Activated T-helper 2 cell treated with anti-CD3 and anti-CD28 coated beads, Interferon-gamma antibody, Interleukin-2, Interleukin-4, amounts not matched to agents 10 μg/mL and 5 μg/mL and 100 μg/mL, durations not matched to agents 14 hours and 24 hours and 36 hours (primary cell): ENCODE measurements at regions not wholly inside any gene's neighbourhood (a gene's known extent, or its start where the extent isn't known, plus 50 kb on each side); places are given as distances from the start of the nearest gene placed in this dataset.

ENCODE experiments used
- DNase-seq: peaks from one replicate; pipeline ENCODE4 v3.0.0; 2021; ENCODE audit warnings: low spot score
- H3K27ac Mint-ChIP-seq: one replicate; pipeline ENCODE4 v1.8.0; 2021; ENCODE audit warnings: mixed read lengths
- H3K27me3 Mint-ChIP-seq: one replicate; pipeline ENCODE4 v1.8.0; 2021; ENCODE audit warnings: low read depth, mixed read lengths
- H3K36me3 Mint-ChIP-seq: one replicate; pipeline ENCODE4 v1.8.0; 2021; ENCODE audit warnings: low read depth, mixed read lengths
- H3K4me1 Mint-ChIP-seq: one replicate; pipeline ENCODE4 v1.8.0; 2021; ENCODE audit warnings: low read depth, mixed read lengths
- H3K4me3 Mint-ChIP-seq: one replicate; pipeline ENCODE4 v1.8.0; 2021; ENCODE audit warnings: low read depth, mild to moderate bottlenecking, moderate library complexity, mixed read lengths
- H3K9me3 Mint-ChIP-seq: one replicate; pipeline ENCODE4 v1.8.0; 2021; ENCODE audit warnings: mixed read lengths
- intact Hi-C: fragments of 100-400 bp; cut with micrococcal nuclease; formaldehyde crosslinking; loops from one replicate; pipeline ENCODE4 v1.15.1; 2023

GRCh38 chr5:24864244-24864643, 219.5 kb upstream of the CDH10 start:
- no peak for DNase-seq
- Mint-ChIP-seq H3K4me3 (no peak overlapping the region), H3K27me3 (no peaks in the 10 kb centered on the region), H3K36me3 (no peaks in the 10 kb centered on the region), H3K4me1 (no peaks in the 10 kb centered on the region), H3K9me3 (peaks cover 50% of the 10 kb centered on the region), H3K27ac (no peak overlapping the region)
- intact Hi-C loops, result no loop called here

GRCh38 chr5:24862117-24862516, 217.3 kb upstream of the CDH10 start:
- no peaks in the 10 kb centered on the region for H3K36me3 Mint-ChIP-seq

GRCh38 chr5:24855485-24855884, 210.7 kb upstream of the CDH10 start:
- no peaks in the 10 kb centered on the region for H3K4me1 Mint-ChIP-seq
- intact Hi-C loops, result no loop called here
- DNase-seq, result no peak
- H3K9me3 Mint-ChIP-seq, result peaks cover 36% of the 10 kb centered on the region
- no peaks in the 10 kb centered on the region for H3K36me3 Mint-ChIP-seq
- no peak overlapping the region for H3K4me3 Mint-ChIP-seq
- no peaks in the 10 kb centered on the region for H3K27me3 Mint-ChIP-seq
- no peak overlapping the region for H3K27ac Mint-ChIP-seq

More at GRCh38 chr5:24862117-24862516, 217.3 kb upstream of the CDH10 start:
- intact Hi-C loops, result no loop called here
- Mint-ChIP-seq H3K4me1 (no peaks in the 10 kb centered on the region), H3K4me3 (no peak overlapping the region), H3K9me3 (peaks cover 40% of the 10 kb centered on the region), H3K27ac (no peak overlapping the region), H3K27me3 (no peaks in the 10 kb centered on the region)
- no peak for DNase-seq

- intact Hi-C loops, result no loop called here
- no peak for DNase-seq
- Mint-ChIP-seq H3K36me3 (no peaks in the 10 kb centered on the region), H3K27me3 (no peaks in the 10 kb centered on the region), H3K27ac (no peak overlapping the region), H3K4me3 (no peak overlapping the region), H3K4me1 (no peaks in the 10 kb centered on the region), H3K9me3 (peaks cover 32% of the 10 kb centered on the region)
Measured at GRCh38 chr5:24854850-24855249, 210.1 kb upstream of the CDH10 start.

- H3K27me3 Mint-ChIP-seq, result no peaks in the 10 kb centered on the region
- no peak overlapping the region for H3K4me3 Mint-ChIP-seq
- peaks cover 27% of the 10 kb centered on the region for H3K9me3 Mint-ChIP-seq
- no peaks in the 10 kb centered on the region for H3K36me3 Mint-ChIP-seq
- DNase-seq, result no peak
- no peaks in the 10 kb centered on the region for H3K4me1 Mint-ChIP-seq
- no peak overlapping the region for H3K27ac Mint-ChIP-seq
- intact Hi-C loops, result no loop called here
Measured at GRCh38 chr5:24854350-24854749, 209.6 kb upstream of the CDH10 start.

- Mint-ChIP-seq H3K9me3 (peaks cover 45% of the 10 kb centered on the region), H3K4me1 (no peaks in the 10 kb centered on the region), H3K27me3 (no peaks in the 10 kb centered on the region), H3K27ac (no peak overlapping the region), H3K4me3 (no peak overlapping the region), H3K36me3 (no peaks in the 10 kb centered on the region)
- DNase-seq, result no peak
- intact Hi-C loops, result no loop called here
Measured at GRCh38 chr5:24850926-24851486, 206.2 kb upstream of the CDH10 start.

- Mint-ChIP-seq H3K4me3 (no peak overlapping the region), H3K27ac (no peak overlapping the region), H3K9me3 (peaks cover 40% of the 10 kb centered on the region), H3K36me3 (no peaks in the 10 kb centered on the region), H3K4me1 (no peaks in the 10 kb centered on the region), H3K27me3 (no peaks in the 10 kb centered on the region)
- DNase-seq, result no peak
- intact Hi-C loops, result no loop called here
Measured at GRCh38 chr5:24849210-24849609, 204.4 kb upstream of the CDH10 start.

- Mint-ChIP-seq H3K4me3 (no peak overlapping the region), H3K36me3 (no peaks in the 10 kb centered on the region), H3K4me1 (no peaks in the 10 kb centered on the region), H3K9me3 (peaks cover 40% of the 10 kb centered on the region), H3K27ac (no peak overlapping the region), H3K27me3 (no peaks in the 10 kb centered on the region)
- DNase-seq, result no peak
- intact Hi-C loops, result no loop called here
Measured at GRCh38 chr5:24831989-24832388, 187.2 kb upstream of the CDH10 start.

- Mint-ChIP-seq H3K27ac (no peak overlapping the region), H3K4me3 (no peak overlapping the region), H3K9me3 (peaks cover 56% of the 10 kb centered on the region), H3K4me1 (no peaks in the 10 kb centered on the region), H3K27me3 (no peaks in the 10 kb centered on the region), H3K36me3 (no peaks in the 10 kb centered on the region)
- no peak for DNase-seq
- intact Hi-C loops, result no loop called here
Measured at GRCh38 chr5:24823625-24824024, 178.8 kb upstream of the CDH10 start.

GRCh38 chr5:24819841-24820240, 175.1 kb upstream of the CDH10 start:
- no peak for DNase-seq
- H3K36me3 Mint-ChIP-seq, result no peaks in the 10 kb centered on the region
- peaks cover 59% of the 10 kb centered on the region for H3K9me3 Mint-ChIP-seq
- intact Hi-C loops, result no loop called here
- no peak overlapping the region for H3K27ac Mint-ChIP-seq
- no peak overlapping the region for H3K4me3 Mint-ChIP-seq
- no peaks in the 10 kb centered on the region for H3K27me3 Mint-ChIP-seq
- H3K4me1 Mint-ChIP-seq, result no peaks in the 10 kb centered on the region

GRCh38 chr5:24817966-24818365, 173.2 kb upstream of the CDH10 start:
- no peak overlapping the region for H3K4me3 Mint-ChIP-seq
- no peak for DNase-seq
- peaks cover 61% of the 10 kb centered on the region for H3K9me3 Mint-ChIP-seq
- no peak overlapping the region for H3K27ac Mint-ChIP-seq
- intact Hi-C loops, result no loop called here
- H3K27me3 Mint-ChIP-seq, result no peaks in the 10 kb centered on the region
- no peaks in the 10 kb centered on the region for H3K4me1 Mint-ChIP-seq
- H3K36me3 Mint-ChIP-seq, result no peaks in the 10 kb centered on the region

GRCh38 chr5:24816206-24816605, 171.4 kb upstream of the CDH10 start:
- intact Hi-C loops, result no loop called here
- DNase-seq, result no peak
- Mint-ChIP-seq H3K36me3 (no peaks in the 10 kb centered on the region), H3K27me3 (no peaks in the 10 kb centered on the region), H3K27ac (no peak overlapping the region), H3K4me1 (no peaks in the 10 kb centered on the region), H3K4me3 (no peak overlapping the region), H3K9me3 (peaks cover 50% of the 10 kb centered on the region)

GRCh38 chr5:24805230-24805629, 160.5 kb upstream of the CDH10 start:
- H3K9me3 Mint-ChIP-seq, result peaks cover 37% of the 10 kb centered on the region
- H3K36me3 Mint-ChIP-seq, result no peaks in the 10 kb centered on the region
- H3K27ac Mint-ChIP-seq, result no peak overlapping the region
- intact Hi-C loops, result no loop called here
- H3K4me1 Mint-ChIP-seq, result no peaks in the 10 kb centered on the region
- H3K27me3 Mint-ChIP-seq, result no peaks in the 10 kb centered on the region
- no peak overlapping the region for H3K4me3 Mint-ChIP-seq
- no peak for DNase-seq

GRCh38 chr5:24804221-24804681, 159.5 kb upstream of the CDH10 start:
- H3K27me3 Mint-ChIP-seq, result no peaks in the 10 kb centered on the region
- no peak overlapping the region for H3K27ac Mint-ChIP-seq
- peaks cover 32% of the 10 kb centered on the region for H3K9me3 Mint-ChIP-seq
- H3K36me3 Mint-ChIP-seq, result no peaks in the 10 kb centered on the region
- H3K4me1 Mint-ChIP-seq, result no peaks in the 10 kb centered on the region
- intact Hi-C loops, result no loop called here
- H3K4me3 Mint-ChIP-seq, result no peak overlapping the region
- DNase-seq, result no peak
